GM19035 (cell line): ENCODE measurements at regions not wholly inside any gene's neighbourhood (a gene's known extent, or its start where the extent isn't known, plus 50 kb on each side); places are given as distances from the start of the nearest gene placed in this dataset.
"Not testable (repeated sequence)": the region's sequence is repeated elsewhere in the genome, so short reads cannot be mapped to it uniquely, and the experiment has no call there.

Experiments
- ATAC-seq: cut with Tn5 transposase; IDR thresholded peaks from one replicate; pipeline ENCODE4 v1.9.1; 2021; ENCODE audit not compliant: unreplicated experiment

DNA sequence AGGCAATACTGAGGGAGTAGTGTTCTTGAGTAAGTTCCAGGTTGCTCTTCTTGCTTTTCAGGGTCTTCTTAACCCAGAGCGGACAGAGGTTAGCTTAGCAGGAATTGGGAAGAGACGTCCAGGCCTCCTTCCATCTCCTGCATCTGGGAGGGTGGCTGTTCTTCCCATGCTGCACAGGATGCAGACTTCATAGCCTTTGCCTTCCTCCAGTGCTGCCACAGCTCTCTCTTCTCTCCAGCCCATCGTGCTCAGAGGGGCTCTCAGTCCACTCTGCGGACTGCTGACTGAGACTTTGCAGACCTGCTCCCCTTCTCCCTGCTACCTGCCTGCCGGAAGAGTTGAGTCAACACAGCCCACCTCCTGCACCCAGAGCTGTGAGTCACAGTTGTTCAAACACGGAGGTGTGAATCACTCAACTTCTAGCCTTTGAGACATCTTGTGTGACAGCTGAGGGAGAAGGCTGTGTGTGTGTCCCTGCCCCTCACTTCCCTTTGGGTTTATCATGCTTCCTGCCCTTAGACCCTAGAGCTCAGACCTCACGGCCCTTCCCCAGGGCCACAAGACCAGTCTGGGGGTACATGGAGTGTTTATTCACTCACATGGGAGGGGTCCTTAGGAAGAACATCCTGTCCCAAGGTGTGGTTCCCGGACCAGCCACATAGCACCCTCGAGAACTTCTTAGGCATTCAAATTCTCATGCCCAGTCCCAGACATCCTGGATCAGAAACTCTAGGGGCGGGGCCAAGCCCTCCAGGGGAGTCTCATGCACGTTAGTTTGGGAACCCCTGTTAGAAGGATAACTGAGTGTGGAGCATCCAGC, 158.3 kb upstream of the CACNA1E start:
- ATAC-seq, result no peak

DNA sequence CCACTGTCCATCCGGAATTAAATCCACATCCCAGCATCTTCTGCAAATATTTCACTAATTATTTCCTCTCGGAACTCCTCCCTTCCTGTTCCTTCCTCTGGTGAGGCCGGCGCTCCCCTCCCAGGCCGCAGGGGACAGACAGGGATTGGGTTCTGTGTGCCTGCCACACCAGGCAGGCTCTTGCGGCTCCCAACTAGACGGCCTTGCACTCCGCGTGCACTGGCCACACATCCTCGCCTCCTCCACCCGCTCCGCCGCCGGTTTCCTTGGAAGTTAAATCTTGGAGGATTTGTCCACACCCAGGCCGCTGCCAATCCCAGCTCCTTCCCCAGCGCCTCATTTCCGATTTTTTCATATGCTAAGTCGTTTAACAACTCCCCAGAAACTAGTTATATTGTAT, 157.6 kb upstream of the CACNA1E start:
- ATAC-seq, result not testable (repeated sequence)

DNA sequence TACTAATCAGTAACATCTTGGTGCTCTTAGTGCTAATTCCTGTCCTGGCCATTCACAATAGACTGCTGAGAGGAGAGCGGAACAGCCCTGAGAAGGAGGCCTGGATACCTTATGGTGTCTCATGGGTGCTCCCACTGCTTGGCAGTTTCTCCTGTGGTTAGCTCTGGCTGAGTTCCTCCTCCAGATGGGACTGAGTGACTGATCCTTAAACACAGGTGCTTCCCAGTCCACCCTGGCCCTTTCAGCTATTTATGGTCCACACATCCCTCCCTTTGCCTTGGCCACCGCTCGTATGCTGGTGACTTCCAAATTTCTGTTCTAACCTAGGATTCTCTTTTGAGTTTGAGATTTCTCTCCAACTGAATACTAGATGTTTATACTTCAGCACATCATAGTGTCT, 157.0 kb upstream of the CACNA1E start:
- ATAC-seq, result no peak

DNA sequence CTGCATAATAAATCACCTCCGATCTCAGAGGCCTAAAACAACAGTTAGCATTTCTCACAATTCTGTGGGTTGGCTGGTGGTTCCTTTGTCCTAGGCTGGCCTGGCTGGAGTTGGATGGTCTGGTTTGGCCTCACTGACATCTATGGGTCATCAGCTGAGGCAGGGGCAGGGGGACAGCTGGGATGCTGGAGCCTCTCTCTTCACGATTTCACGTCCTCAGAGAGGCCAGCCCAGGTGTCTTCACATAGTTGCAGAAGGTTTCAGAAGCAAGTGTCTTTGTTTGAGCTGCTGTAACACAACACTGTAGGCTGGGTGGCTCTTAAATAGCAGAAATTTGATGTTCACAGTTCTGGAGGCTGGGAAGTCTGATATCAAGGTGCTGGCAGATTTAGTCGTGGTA, 155.5 kb upstream of the CACNA1E start:
- ATAC-seq, result no peak

DNA sequence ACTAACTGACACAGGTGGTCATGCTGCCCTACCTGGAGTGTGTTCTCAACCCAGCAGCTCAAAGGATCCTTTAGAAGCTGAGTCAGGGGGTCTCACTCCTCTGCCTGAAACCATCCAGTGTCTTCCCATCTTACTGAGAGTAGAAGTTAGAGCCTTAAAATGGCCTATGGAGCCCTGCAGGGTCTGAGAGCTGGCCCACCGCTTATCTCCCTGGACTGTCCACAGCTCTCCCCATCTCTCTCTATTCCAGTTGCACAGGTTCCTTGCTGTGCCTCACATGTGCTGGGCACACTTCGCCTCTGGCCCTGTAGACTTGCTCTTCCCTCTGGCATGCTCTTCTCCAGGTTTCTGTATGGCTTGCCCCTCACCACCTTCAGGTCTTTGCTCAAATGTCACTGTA, 148.6 kb upstream of the CACNA1E start:
- ATAC-seq, result no peak

DNA sequence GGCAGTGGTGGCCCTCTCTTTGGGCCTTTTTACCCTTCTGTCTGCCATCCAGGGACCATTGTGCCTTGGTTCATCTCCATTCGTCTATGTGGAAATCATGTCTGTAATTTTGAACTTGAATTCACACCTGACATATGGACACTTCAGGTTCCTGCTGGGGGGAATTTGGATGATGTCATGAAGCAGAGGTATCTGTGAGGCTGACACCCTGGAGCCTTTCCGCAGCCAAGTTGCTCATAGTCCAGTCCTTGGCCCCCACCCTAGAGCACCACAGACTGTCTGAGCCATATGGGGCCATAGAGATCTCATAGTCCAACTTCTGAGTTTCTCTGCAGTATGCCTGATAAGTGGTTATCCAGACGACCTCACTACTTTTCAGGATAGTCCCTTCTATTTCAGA, 147.7 kb upstream of the CACNA1E start:
- no peak for ATAC-seq

DNA sequence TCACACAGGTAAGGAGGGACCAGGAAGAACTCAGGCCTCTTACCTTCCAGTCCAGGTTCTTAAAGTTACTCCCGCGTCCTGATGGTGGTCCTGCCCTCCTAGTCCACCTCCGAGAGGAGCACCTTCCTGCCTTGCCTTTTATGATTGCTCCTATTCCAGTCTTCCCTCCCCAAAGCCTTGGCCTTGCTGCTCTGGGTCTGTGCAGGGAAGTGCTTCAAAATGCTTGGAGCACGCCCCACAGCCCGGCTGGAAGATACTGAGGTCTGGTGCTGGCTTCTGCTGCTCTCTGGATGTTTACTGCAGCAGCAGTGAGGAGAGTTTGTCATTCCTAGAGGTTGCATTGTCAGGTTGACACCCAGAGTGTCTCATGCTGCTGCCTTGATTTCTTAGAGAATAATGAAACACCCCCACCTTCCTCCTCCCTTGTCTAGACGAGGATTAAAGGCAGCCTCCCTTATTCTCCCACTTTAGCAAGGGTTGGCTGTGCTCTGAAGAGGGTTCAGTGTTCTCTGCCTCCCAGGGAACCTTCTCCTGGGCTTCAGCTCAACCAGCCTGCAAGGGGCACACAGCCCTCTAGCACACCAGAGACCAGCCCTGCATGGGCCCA, 142.2 kb upstream of the CACNA1E start:
- ATAC-seq, result no peak

DNA sequence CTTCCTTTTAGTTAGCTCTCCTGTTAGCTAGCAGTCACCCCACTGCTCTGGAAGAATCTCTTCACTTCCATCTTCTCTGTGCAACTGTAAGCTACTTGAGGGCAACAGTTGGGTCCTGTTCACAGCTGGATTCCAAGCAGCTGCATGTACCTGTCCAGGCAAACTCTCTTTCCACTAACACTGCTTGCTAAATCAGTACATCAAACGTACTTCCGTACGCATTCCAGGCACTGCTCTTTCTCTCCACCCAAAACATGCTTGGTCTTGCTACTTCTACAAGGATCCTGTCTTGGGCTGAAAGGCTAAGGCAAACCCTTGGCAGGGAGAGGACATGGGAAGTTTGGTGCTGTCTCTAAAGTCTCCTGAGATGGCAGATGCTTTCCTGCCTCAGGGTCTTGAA, 139.2 kb upstream of the CACNA1E start:
- no peak for ATAC-seq

DNA sequence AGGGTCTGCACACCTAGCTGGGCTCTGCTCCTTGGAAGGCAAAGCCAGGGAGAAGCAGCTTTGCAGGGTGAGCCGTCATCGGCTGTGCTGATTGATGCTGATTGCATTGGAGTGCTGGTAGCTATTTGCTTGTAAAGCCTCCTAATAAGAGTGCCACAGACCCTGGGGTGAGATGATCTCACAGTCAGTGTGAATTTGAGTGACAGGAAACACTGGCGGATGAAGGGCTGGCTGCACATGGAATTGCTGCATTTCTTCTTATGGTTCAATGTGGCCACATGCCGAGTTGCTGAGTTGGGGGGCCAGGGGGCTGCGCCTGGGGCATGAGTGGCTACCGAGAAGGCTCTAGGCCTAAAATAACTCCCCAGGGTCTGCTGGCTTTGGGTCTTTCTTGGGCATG, 138.2 kb upstream of the CACNA1E start:
- no peak for ATAC-seq

DNA sequence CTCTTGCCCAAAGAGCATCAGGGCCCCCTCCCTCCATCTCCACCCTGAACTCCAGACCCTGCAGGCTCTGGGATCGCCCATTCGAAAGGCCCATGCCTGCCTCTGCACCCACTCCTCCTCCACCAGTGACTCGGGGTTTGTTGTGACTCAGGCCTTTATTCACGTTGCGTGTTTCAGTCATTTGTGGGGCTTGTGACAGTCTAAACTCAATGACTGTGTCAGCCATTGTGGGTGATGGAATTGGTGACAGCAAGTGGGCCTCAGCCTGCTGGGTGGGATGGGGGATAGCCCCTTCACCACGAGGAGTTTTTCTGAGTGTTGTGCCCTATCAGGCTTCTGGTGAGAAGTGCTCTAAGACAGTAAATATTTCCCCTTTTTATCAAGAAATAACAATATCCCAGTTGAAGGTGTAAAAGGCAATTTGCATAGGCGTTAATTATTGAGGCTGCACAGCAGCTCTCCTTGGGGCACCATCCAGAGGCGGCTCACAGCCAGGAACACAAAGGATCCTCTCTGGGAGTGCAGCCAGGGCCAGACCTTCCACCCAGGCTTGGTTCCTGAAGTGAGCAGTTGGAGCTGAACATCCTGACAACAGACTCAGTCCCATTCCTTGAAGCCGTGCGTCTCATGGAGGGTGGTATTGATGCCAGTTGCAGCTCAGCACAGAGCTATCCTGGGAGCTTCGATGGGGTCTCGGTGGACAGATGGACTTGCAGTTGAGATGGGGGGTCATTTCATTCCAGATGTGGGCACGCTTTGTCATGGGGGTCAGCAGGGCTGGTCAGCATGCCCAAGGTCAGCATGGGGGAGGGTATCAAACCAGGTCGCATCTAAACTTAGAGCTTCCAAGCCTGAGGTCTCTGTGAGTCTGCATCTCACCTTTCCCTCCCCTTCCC, 135.6 kb upstream of the CACNA1E start:
- no peak for ATAC-seq

DNA sequence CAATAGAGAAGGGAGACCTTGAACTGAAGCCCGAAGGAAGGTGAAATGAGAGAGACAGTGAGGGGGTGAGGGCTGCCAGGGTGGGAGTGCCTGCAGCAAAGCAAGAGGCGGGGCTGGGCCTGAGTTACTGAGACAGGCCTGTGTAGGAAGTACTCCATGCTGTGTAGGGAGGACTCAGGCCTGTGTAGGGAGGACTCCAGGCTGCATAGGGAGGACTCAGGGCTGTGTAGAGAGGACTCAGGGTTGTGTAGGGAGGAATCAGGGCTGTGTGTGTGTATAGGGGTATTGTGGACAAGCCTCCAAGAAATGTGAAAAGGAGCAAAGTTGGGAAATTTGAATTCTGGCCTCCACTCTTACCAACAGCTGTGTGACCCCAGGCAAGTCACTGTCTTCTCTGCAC, 133.8 kb upstream of the CACNA1E start:
- ATAC-seq, result no peak

DNA sequence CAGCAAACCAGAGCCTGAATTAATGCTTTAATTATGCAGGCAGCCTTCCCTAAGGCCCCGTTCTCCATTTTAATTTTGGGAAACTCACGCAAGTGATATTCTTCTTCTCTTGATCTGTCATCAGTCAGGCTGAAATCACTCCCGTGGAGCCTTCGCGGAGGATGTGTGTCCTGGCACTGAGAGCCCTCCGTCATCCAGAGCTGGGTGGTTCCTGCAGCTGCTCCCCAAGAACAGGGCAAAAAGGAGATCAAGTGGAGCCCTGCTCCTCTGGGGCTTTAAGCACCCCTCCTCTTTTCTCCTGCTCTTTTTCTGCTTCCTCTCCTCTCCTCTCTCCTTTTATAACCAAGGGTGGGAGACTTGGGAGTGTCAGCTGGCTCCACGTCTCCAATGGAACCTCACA, 133.2 kb upstream of the CACNA1E start:
- no peak for ATAC-seq

DNA sequence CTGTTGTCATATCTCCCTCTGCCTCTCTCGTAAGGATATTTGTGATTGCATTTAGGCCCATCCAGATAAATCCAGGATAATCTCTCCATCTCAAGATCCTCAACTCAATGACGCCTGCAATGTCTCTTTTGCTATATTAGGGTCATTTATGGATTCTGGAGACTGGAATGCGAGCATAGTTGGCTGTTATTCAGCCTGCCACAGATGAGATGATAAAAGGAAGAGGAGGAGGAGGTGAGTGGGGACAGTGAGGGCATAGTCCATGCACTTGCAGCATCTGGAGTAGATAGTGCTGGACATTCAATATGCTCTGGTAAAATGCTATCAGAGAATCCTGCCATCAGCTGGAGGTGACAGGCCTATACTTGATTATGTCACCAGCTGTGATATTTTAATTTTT, 131.6 kb upstream of the CACNA1E start:
- no peak for ATAC-seq

DNA sequence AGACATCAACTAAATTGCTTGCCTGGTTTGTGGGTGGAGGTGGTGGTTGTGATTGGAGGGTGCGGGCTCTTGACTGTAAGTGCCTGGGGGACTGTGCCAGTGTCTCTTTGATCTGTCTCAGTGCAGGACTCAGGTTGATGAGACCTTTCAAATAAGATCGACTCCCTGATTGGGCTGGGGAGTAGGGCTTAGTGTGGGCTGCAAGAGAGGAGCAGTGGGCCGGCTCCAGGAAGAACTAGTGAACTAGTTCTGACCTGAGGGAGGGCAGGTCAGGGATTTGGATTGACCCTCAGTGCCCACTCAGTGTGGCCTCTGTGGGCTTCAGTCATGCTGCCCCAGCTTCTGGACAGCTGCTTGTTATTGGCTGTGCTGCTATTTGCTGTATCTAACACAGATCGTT, 130.6 kb upstream of the CACNA1E start:
- no peak for ATAC-seq

DNA sequence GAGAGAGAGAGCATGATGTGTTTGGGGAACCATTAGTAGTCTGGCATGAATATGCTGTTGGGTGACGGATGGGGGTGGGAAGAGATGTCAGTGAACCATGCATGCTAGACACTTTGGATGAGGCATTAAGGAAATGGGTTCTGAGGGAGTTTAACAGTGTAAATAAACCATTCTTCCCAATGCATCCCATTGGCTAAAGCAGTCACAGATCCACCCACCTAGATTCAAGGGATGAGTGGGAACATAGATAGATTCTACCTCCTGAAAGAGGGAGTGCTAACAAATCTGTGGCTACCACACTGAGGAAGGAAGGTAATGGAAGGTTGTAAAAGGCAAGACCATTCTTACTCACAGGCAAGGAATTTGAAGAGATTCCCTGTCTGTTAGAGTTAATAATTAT, 129.8 kb upstream of the CACNA1E start:
- no peak for ATAC-seq

DNA sequence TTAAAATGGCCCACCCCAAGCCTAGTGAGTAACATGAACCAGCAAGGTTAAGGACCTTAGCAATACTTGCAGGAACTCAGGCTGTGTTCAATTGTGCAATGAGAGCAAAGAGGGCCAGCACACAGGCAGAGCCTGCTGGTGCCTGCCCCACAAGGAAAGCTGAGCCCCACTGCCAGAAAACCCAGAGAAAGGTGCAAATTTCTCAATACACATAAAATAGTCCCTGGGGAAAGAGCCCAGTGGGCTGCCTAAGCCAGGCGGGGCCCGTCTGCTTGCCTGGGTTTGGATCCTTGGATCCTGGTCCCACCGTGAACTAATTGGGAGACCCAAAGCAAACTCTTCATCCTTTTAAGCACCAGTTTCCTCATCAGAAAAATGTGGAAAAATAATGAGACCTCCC, 128.5 kb upstream of the CACNA1E start:
- ATAC-seq, result no peak

DNA sequence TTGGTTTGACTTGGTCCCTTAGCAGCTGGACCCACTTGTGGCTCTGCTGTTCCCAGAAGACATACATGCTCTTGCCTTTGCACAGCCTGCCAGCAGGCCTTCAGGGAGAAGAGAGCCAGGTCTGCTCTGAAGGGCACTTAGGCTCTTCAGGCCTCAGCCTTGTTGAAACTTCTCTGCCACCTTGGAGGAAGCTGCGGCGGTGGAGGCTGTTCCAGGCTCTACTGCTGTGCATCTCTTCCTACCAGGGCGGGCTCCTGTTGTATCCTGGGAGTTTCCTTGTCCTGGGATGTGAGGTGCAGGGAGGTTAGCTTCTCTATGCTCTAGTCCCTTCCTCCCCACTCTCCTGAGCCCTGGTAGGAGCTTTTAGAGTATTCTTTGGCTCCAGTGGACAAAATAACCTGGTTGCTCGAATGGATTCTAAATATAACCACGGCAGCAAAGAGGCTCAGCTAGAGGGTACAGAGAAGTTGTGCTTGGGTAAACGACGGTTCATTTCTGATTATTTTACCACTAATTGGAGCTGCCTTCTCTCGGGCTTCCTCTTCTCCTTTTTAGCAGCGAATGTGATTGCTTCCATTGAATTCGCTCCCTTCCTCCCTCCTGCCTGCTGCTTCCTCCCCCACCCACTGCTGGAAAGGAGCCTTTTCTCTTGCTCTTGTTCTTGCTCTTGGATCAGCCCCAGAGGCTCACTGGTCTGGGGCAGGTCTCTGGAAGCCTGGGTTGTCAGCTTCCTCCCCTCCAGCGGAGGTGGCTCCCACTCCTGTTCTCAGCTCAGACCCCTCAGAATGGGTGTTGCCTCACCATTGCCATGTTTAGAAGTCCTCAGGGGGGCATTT, 126.6 kb upstream of the CACNA1E start:
- no peak for ATAC-seq

DNA sequence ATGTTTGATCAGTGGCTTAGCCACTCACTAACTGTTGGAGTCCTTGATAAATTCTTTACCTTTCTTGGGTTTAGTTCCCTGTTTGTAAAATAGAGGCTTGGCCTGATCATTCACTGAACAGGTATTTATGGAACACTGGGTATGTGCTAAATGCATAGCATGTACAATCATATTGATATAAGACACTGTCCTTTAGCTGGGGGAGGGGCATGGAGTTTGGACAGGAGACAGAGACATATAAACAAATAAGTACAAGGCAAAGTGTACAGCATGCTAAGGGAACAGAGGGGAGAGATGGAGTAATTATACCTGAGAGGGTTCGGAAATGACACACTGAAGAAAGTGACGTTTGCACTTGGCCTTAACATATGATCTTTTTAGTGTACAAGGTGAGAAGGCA, 124.3 kb upstream of the CACNA1E start:
- no peak for ATAC-seq

DNA sequence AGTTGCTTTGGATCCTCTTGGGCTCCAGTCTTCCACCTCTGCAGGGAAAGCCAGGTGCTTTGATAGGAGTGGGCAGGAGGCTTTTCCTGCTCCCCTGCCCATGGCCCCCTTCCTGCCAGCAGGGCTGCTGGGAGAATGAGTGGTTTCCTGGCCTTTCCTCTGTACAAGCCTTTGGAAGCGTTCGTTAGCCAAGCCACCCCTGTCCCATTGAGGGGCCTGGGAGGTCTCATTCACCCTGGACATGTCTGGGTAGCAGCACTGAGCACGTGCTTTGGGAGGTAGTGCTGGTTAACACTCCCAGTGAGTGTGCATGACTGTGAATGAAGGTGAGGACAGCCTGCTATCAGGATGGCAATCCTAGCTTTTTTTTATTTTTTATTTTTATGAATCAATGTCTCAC, 118.5 kb upstream of the CACNA1E start:
- no peak for ATAC-seq

DNA sequence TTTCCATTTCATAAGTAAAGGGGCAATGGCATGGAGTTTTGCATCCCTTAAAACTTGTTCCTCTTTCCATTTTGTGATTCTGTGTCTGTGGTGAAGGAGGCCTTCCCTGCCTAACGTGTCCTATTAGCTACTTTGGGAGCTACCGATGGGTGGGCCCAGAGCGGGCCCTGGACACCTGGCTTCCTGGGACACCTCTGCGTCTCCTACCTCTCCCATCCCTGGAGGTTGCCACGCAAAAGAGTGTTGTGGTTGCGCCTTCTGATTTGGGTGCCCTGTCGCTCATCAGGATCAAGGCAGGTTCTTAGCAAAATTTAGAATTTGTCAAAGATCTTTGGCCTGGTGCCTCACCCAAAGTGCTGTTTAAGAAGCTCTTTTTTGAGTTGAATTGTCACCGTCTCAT, 116.4 kb upstream of the CACNA1E start:
- ATAC-seq, result no peak

DNA sequence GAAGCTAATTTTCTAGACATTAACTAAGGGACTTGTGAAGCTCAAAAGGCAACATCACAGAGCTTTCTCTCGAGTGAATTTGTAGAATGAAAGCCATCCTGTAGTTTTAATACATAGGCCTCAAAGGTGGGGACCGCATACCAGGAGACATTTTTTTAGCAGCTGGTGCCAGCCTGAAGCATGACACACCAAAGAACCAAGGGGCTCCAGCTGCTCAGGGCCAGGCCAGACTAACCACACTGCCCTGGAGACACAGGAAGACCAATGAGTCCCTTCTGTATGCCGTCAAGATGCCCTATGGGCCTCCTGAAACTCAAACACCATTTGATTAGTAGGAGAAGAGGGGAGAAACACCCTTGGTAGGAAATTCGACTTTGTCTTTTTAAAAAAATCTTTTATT, 113.9 kb upstream of the CACNA1E start:
- ATAC-seq, result no peak
